ENCODE measurements at regions not wholly inside any gene's neighbourhood (a gene's known extent, or its start where the extent isn't known, plus 50 kb on each side); places are given as distances from the start of the nearest gene placed in this dataset.

- DNase-seq (ENCODE audit: low spot score) (no peak), FAIRE-seq (no peak)
These were observed 221.9 kb downstream of the MRPL39 start for GRCh38 chr21:25385341-25385740.

GRCh38 chr21:25384782-25385181, 222.5 kb downstream of the MRPL39 start:
- no peak for FAIRE-seq

GRCh38 chr21:25383545-25383944, 223.7 kb downstream of the MRPL39 start:
- FAIRE-seq (no peak), DNase-seq (ENCODE audit: low spot score) (no peak)

More at GRCh38 chr21:25384782-25385181, 222.5 kb downstream of the MRPL39 start:
- DNase-seq (ENCODE audit: low spot score), result no peak

GRCh38 chr21:25381936-25382452, 225.3 kb downstream of the MRPL39 start:
- no peak for FAIRE-seq

GRCh38 chr21:25375675-25376074, 231.6 kb downstream of the MRPL39 start:
- DNase-seq (ENCODE audit: low spot score), result no peak
- no peak for FAIRE-seq

More at GRCh38 chr21:25381936-25382452, 225.3 kb downstream of the MRPL39 start:
- no peak for DNase-seq (ENCODE audit: low spot score)

- FAIRE-seq (no peak), DNase-seq (ENCODE audit: low spot score) (no peak)
These were observed 233.9 kb downstream of the MRPL39 start for GRCh38 chr21:25373126-25374082.

GRCh38 chr21:25371841-25372425, 235.3 kb downstream of the MRPL39 start:
- no peak for FAIRE-seq
- no peak for DNase-seq (ENCODE audit: low spot score)

GRCh38 chr21:25370311-25370744, 237.0 kb downstream of the MRPL39 start:
- FAIRE-seq (peak; percentile 98), DNase-seq (ENCODE audit: low spot score) (peak; percentile 95)

- DNase-seq (ENCODE audit: low spot score), result peak; percentile 53
- no peak for FAIRE-seq
These were observed 237.6 kb downstream of the MRPL39 start for GRCh38 chr21:25369524-25370300.

GRCh38 chr21:25368531-25368930, 238.8 kb downstream of the MRPL39 start:
- no peak for FAIRE-seq
- DNase-seq (ENCODE audit: low spot score), result no peak

- DNase-seq (ENCODE audit: low spot score), result no peak
- no peak for FAIRE-seq
These were observed 241.2 kb downstream of the MRPL39 start for GRCh38 chr21:25366116-25366515.

- no peak for DNase-seq (ENCODE audit: low spot score)
- no peak for FAIRE-seq
These were observed 244.7 kb downstream of the MRPL39 start for GRCh38 chr21:25362375-25363267.

GRCh38 chr21:25361765-25362164, 245.5 kb downstream of the MRPL39 start:
- FAIRE-seq (no peak), DNase-seq (ENCODE audit: low spot score) (no peak)

GRCh38 chr21:25361097-25361496, 246.2 kb downstream of the MRPL39 start:
- DNase-seq (ENCODE audit: low spot score), result no peak
- FAIRE-seq, result no peak

GRCh38 chr21:25360593-25360992, 246.7 kb downstream of the MRPL39 start:
- DNase-seq (ENCODE audit: low spot score), result no peak
- FAIRE-seq, result no peak

GRCh38 chr21:25359724-25360123, 247.6 kb downstream of the MRPL39 start:
- FAIRE-seq (no peak), DNase-seq (ENCODE audit: low spot score) (no peak)

- FAIRE-seq (no peak), DNase-seq (ENCODE audit: low spot score) (no peak)
These were observed 257.2 kb downstream of the MRPL39 start for GRCh38 chr21:25350056-25350455.

GRCh38 chr21:25343774-25344545, 263.3 kb downstream of the MRPL39 start:
- FAIRE-seq (no peak), DNase-seq (ENCODE audit: low spot score) (no peak)

- DNase-seq (ENCODE audit: low spot score), result no peak
- FAIRE-seq, result no peak
These were observed 264.5 kb downstream of the MRPL39 start for GRCh38 chr21:25342816-25343215.

- no peak for DNase-seq (ENCODE audit: low spot score)
- FAIRE-seq, result no peak
These were observed 265.3 kb downstream of the MRPL39 start for GRCh38 chr21:25341981-25342380.

Measured in RCC 7860 (cell line).